ENCODE measurements at regions not wholly inside any gene's neighbourhood (a gene's known extent, or its start where the extent isn't known, plus 50 kb on each side); places are given as distances from the start of the nearest gene placed in this dataset.

DNA sequence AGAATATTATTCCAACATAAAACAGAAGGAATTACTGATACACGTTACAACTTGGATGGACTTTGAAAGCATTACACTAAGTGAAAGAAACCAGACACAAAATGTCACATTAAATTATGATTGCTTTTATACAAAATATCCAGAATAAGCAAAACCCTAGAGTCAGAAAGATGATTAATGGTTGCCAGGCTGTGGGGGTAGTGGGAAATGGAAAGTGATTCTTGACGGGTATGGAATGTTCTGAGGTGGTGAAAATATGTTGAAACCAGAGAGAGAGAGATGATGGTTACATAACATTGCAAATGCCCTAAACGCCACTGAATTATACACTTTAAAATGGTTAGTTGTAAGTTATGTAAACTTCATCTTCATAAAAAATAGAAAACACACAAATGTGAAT lies 1057.2 kb upstream of the TMEFF2 start:
- TF ChIP-seq GABPB1 (CRISPR knock-in tag; IDR thresholded peaks at IDR 0.05) (no peak), CTCF (IDR thresholded peaks at IDR 0.05) (no peak), NFYB (CRISPR knock-in tag; conservative IDR thresholded peaks at IDR 0.05; ENCODE audit: low read depth) (no peak), OVOL2 (CRISPR knock-in tag; IDR thresholded peaks at IDR 0.05; ENCODE audit: borderline replicate concordance) (no peak), ZNF263 (CRISPR knock-in tag; IDR thresholded peaks at IDR 0.05; ENCODE audit: low read depth) (no peak), E2F1 (CRISPR knock-in tag; IDR thresholded peaks at IDR 0.05) (no peak), CBFB (CRISPR knock-in tag; IDR thresholded peaks at IDR 0.05; ENCODE audit: low read depth) (no peak), JUN (CRISPR knock-in tag; IDR thresholded peaks at IDR 0.05) (no peak), KAT7 (CRISPR knock-in tag; IDR thresholded peaks at IDR 0.05; ENCODE audit: borderline replicate concordance) (no peak)

Measured in WTC11 (cell line).